SK-N-MC (cell line): ENCODE measurements at regions not wholly inside any gene's neighbourhood (a gene's known extent, or its start where the extent isn't known, plus 50 kb on each side); places are given as distances from the start of the nearest gene placed in this dataset.
A peak's percentile ranks its signal among the peaks of the same experiment; 100 is the strongest.

Experiments
- DNase-seq: peaks from one replicate; pipeline ENCODE4 v3.0.0-alpha.2; 2011; ENCODE audit warnings: low read depth, low spot score
- H3K27ac ChIP-seq: fragments of 200-600 bp; sonication (generic); 2 replicates; pipeline ENCODE4 v1.5.1; 2016; ENCODE audit warnings: mixed run types
- H3K36me3 ChIP-seq: fragments of 200-600 bp; sonication (generic); 2 replicates; pipeline ENCODE4 v1.6.1; 2017; ENCODE audit warnings: antibody characterized with exemption, low read length, mixed read lengths; ENCODE audit not compliant: insufficient read depth
- H3K4me3 ChIP-seq: fragments of 200-600 bp; sonication (generic); 2 replicates; pipeline ENCODE4 v1.5.1; 2016
- H3K9ac ChIP-seq: fragments of 200-600 bp; sonication (generic); 2 replicates; pipeline ENCODE4 v1.8.0; 2017; ENCODE audit warnings: mixed run types, mixed read lengths; ENCODE audit not compliant: insufficient read length
- H3K9me3 ChIP-seq: fragments of 200-600 bp; sonication (generic); 2 replicates; pipeline ENCODE4 v1.6.1; 2017; ENCODE audit warnings: low read depth, mild to moderate bottlenecking, antibody characterized with exemption, low read length, moderate library complexity, mixed read lengths
- EZH2 ChIP-seq: fragments of 200-600 bp; sonication (generic); IDR thresholded peaks from one replicate; pipeline ENCODE4 v1.6.1; 2017; ENCODE audit warnings: antibody characterized with exemption
- FOXP2 ChIP-seq: optimal IDR thresholded peaks from 2 replicates; pipeline ENCODE3; 2011; ENCODE audit warnings: mild to moderate bottlenecking, moderate library complexity; ENCODE audit not compliant: insufficient read depth; ENCODE audit errors: extremely low read length, control extremely low read depth
- POLR2AphosphoS5 ChIP-seq: IDR thresholded peaks from 2 replicates; pipeline ENCODE4 v1.6.1; 2012; ENCODE audit warnings: mild to moderate bottlenecking, low read depth, low read length, borderline replicate concordance

- Histone ChIP-seq H3K9me3 (no peaks in the 10 kb centered on the region), H3K4me3 (no peak overlapping the region), H3K27ac (no peak overlapping the region), H3K36me3 (no peaks in the 10 kb centered on the region), H3K9ac (no peak overlapping the region)
- no peak for TF ChIP-seq EZH2
- TF ChIP-seq FOXP2: no peak
- no peak for DNase-seq
Measured at GRCh38 chr16:59905131-59905530, 1171.0 kb upstream of the GOT2 start.

GRCh38 chr16:59899940-59900339 lies 1165.8 kb upstream of the GOT2 start:
- no peak overlapping the region for H3K9ac ChIP-seq
- H3K36me3 ChIP-seq: no peaks in the 10 kb centered on the region
- DNase-seq: no peak
- H3K27ac ChIP-seq: no peak overlapping the region
- no peaks in the 10 kb centered on the region for H3K9me3 ChIP-seq
- H3K4me3 ChIP-seq: no peak overlapping the region
- TF ChIP-seq EZH2: no peak
- TF ChIP-seq FOXP2: no peak
- TF ChIP-seq POLR2AphosphoS5: no peak

GRCh38 chr16:59892376-59892775 lies 1158.3 kb upstream of the GOT2 start:
- no peak for DNase-seq

GRCh38 chr16:59887856-59888255 lies 1153.7 kb upstream of the GOT2 start:
- Histone ChIP-seq H3K9me3 (no peaks in the 10 kb centered on the region), H3K36me3 (no peaks in the 10 kb centered on the region), H3K9ac (no peak overlapping the region), H3K4me3 (no peak overlapping the region), H3K27ac (no peak overlapping the region)
- no peak for TF ChIP-seq EZH2
- no peak for TF ChIP-seq POLR2AphosphoS5
- TF ChIP-seq FOXP2: no peak
- no peak for DNase-seq

More at GRCh38 chr16:59892376-59892775, 1158.3 kb upstream of the GOT2 start:
- Histone ChIP-seq H3K9ac (no peak overlapping the region), H3K27ac (no peak overlapping the region), H3K36me3 (no peaks in the 10 kb centered on the region), H3K9me3 (no peaks in the 10 kb centered on the region), H3K4me3 (no peak overlapping the region)
- TF ChIP-seq EZH2 (no peak), FOXP2 (no peak), POLR2AphosphoS5 (no peak)

GRCh38 chr16:59886021-59886420 lies 1151.9 kb upstream of the GOT2 start:
- Histone ChIP-seq H3K4me3 (peak overlapping the region; percentile 42), H3K9me3 (no peaks in the 10 kb centered on the region), H3K27ac (peak overlapping the region; percentile 68; the same call in 1 of the 2 replicates), H3K36me3 (no peaks in the 10 kb centered on the region), H3K9ac (no peak overlapping the region)
- peak; percentile 28 for DNase-seq
- TF ChIP-seq FOXP2: no peak

GRCh38 chr16:59881376-59881775 lies 1147.3 kb upstream of the GOT2 start:
- TF ChIP-seq FOXP2 (no peak), EZH2 (no peak), POLR2AphosphoS5 (no peak)
- H3K9ac ChIP-seq: no peak overlapping the region
- no peak overlapping the region for H3K27ac ChIP-seq
- H3K36me3 ChIP-seq: no peaks in the 10 kb centered on the region
- no peak overlapping the region for H3K4me3 ChIP-seq
- no peak for DNase-seq
- no peaks in the 10 kb centered on the region for H3K9me3 ChIP-seq

- H3K9me3 ChIP-seq: no peaks in the 10 kb centered on the region
- no peak overlapping the region for H3K27ac ChIP-seq
- H3K36me3 ChIP-seq: no peaks in the 10 kb centered on the region
- DNase-seq: no peak
- no peak overlapping the region for H3K9ac ChIP-seq
- H3K4me3 ChIP-seq: no peak overlapping the region
- TF ChIP-seq POLR2AphosphoS5 (no peak), EZH2 (no peak), FOXP2 (no peak)
Measured at GRCh38 chr16:59880611-59881010, 1146.5 kb upstream of the GOT2 start.

GRCh38 chr16:59878999-59879398 lies 1144.9 kb upstream of the GOT2 start:
- Histone ChIP-seq H3K36me3 (no peaks in the 10 kb centered on the region), H3K4me3 (no peak overlapping the region), H3K27ac (no peak overlapping the region), H3K9me3 (no peaks in the 10 kb centered on the region), H3K9ac (no peak overlapping the region)
- no peak for DNase-seq
- no peak for TF ChIP-seq EZH2
- TF ChIP-seq POLR2AphosphoS5: no peak
- no peak for TF ChIP-seq FOXP2

- Histone ChIP-seq H3K9me3 (no peaks in the 10 kb centered on the region), H3K36me3 (no peaks in the 10 kb centered on the region), H3K4me3 (no peak overlapping the region), H3K27ac (no peak overlapping the region), H3K9ac (no peak overlapping the region)
- DNase-seq: no peak
- TF ChIP-seq EZH2 (no peak), FOXP2 (no peak), POLR2AphosphoS5 (no peak)
Measured at GRCh38 chr16:59878479-59878878, 1144.4 kb upstream of the GOT2 start.

GRCh38 chr16:59864981-59865666 lies 1131.0 kb upstream of the GOT2 start:
- Histone ChIP-seq H3K27ac (no peak overlapping the region), H3K4me3 (no peak overlapping the region), H3K9me3 (no peaks in the 10 kb centered on the region), H3K36me3 (no peaks in the 10 kb centered on the region), H3K9ac (no peak overlapping the region)
- DNase-seq: no peak
- TF ChIP-seq POLR2AphosphoS5: no peak
- no peak for TF ChIP-seq FOXP2
- no peak for TF ChIP-seq EZH2
